Nephron progenitor cell (in vitro differentiated cells): ENCODE measurements at regions not wholly inside any gene's neighbourhood (a gene's known extent, or its start where the extent isn't known, plus 50 kb on each side); places are given as distances from the start of the nearest gene placed in this dataset.

ENCODE experiments used
- DNase-seq: peaks from one replicate; pipeline ENCODE4 v3.0.0; 2021
- H3K27ac Mint-ChIP-seq: 2 replicates; pipeline ENCODE4 v1.8.0; 2021; ENCODE audit warnings: mild to moderate bottlenecking, moderate library complexity, mixed read lengths
- H3K27me3 Mint-ChIP-seq: 2 replicates; pipeline ENCODE4 v1.8.0; 2021; ENCODE audit warnings: mild to moderate bottlenecking, low read depth, mixed read lengths; ENCODE audit not compliant: poor library complexity
- H3K36me3 Mint-ChIP-seq: 2 replicates; pipeline ENCODE4 v1.8.0; 2021; ENCODE audit warnings: low read depth, mixed read lengths
- H3K4me1 Mint-ChIP-seq: 2 replicates; pipeline ENCODE4 v1.8.0; 2021; ENCODE audit warnings: mixed read lengths
- H3K4me3 Mint-ChIP-seq: 2 replicates; pipeline ENCODE4 v1.8.0; 2021; ENCODE audit warnings: mild to moderate bottlenecking, moderate library complexity, mixed read lengths
- H3K9me3 Mint-ChIP-seq: 2 replicates; pipeline ENCODE4 v1.8.0; 2021; ENCODE audit warnings: mild to moderate bottlenecking, moderate library complexity, mixed read lengths
- CTCF ChIP-seq: fragments of 200-600 bp; sonication (generic); IDR thresholded peaks from 2 replicates; pipeline ENCODE4 v1.5.0; 2021; ENCODE audit warnings: antibody characterized with exemption

- Mint-ChIP-seq H3K36me3 (no peaks in the 10 kb centered on the region), H3K4me1 (no peaks in the 10 kb centered on the region), H3K27ac (no peak overlapping the region), H3K9me3 (peaks cover 10% of the 10 kb centered on the region), H3K4me3 (no peak overlapping the region), H3K27me3 (no peaks in the 10 kb centered on the region)
- DNase-seq: no peak
- TF ChIP-seq CTCF: no peak
Measured at GRCh38 chr7:17440831-17441230, 142.4 kb downstream of the AHR start.

GRCh38 chr7:17441557-17441956, 143.1 kb downstream of the AHR start:
- Mint-ChIP-seq H3K4me3 (no peak overlapping the region), H3K9me3 (peaks cover 14% of the 10 kb centered on the region), H3K27ac (no peak overlapping the region), H3K36me3 (no peaks in the 10 kb centered on the region), H3K27me3 (no peaks in the 10 kb centered on the region), H3K4me1 (no peaks in the 10 kb centered on the region)
- TF ChIP-seq CTCF: no peak
- no peak for DNase-seq

- Mint-ChIP-seq H3K27me3 (no peaks in the 10 kb centered on the region), H3K4me1 (no peaks in the 10 kb centered on the region), H3K9me3 (peaks cover 37% of the 10 kb centered on the region), H3K36me3 (no peaks in the 10 kb centered on the region), H3K27ac (no peak overlapping the region), H3K4me3 (no peak overlapping the region)
- no peak for DNase-seq
- TF ChIP-seq CTCF: no peak
Measured at GRCh38 chr7:17444151-17444550, 145.7 kb downstream of the AHR start.

GRCh38 chr7:17444673-17445072, 146.2 kb downstream of the AHR start:
- H3K36me3 Mint-ChIP-seq: no peaks in the 10 kb centered on the region
- TF ChIP-seq CTCF: no peak
- no peak for DNase-seq

GRCh38 chr7:17446340-17446739, 147.9 kb downstream of the AHR start:
- Mint-ChIP-seq H3K36me3 (no peaks in the 10 kb centered on the region), H3K27me3 (no peaks in the 10 kb centered on the region), H3K9me3 (peaks cover 31% of the 10 kb centered on the region), H3K27ac (no peak overlapping the region), H3K4me1 (no peaks in the 10 kb centered on the region), H3K4me3 (no peak overlapping the region)
- TF ChIP-seq CTCF: no peak
- no peak for DNase-seq

More at GRCh38 chr7:17444673-17445072, 146.2 kb downstream of the AHR start:
- Mint-ChIP-seq H3K9me3 (peaks cover 37% of the 10 kb centered on the region), H3K4me3 (no peak overlapping the region), H3K27ac (no peak overlapping the region), H3K27me3 (no peaks in the 10 kb centered on the region), H3K4me1 (no peaks in the 10 kb centered on the region)

- no peak for TF ChIP-seq CTCF
- H3K27me3 Mint-ChIP-seq: no peaks in the 10 kb centered on the region
- H3K36me3 Mint-ChIP-seq: no peaks in the 10 kb centered on the region
- no peaks in the 10 kb centered on the region for H3K4me1 Mint-ChIP-seq
- DNase-seq: no peak
- H3K27ac Mint-ChIP-seq: no peak overlapping the region
- H3K9me3 Mint-ChIP-seq: peaks cover 31% of the 10 kb centered on the region
- H3K4me3 Mint-ChIP-seq: no peak overlapping the region
Measured at GRCh38 chr7:17447728-17448478, 149.5 kb downstream of the AHR start.
